22Rv1 (cell line): ENCODE measurements at regions not wholly inside any gene's neighbourhood (a gene's known extent, or its start where the extent isn't known, plus 50 kb on each side); places are given as distances from the start of the nearest gene placed in this dataset.
"Not testable (repeated sequence)": the region's sequence is repeated elsewhere in the genome, so short reads cannot be mapped to it uniquely, and the experiment has no call there.

Source experiments
- H3K27ac ChIP-seq: fragments of 450-650 bp; 2 replicates; pipeline ENCODE4 v1.5.1; 2017
- ZFX ChIP-seq: fragments of 450-650 bp; IDR thresholded peaks from 2 replicates; pipeline ENCODE4 v1.6.1; 2017; ENCODE audit warnings: antibody characterized with exemption, borderline replicate concordance
- TF ChIP-seq, protein P1 (sequence below): fragments of 450-650 bp; IDR thresholded peaks from 2 replicates; pipeline ENCODE4 v1.5.1; 2017; ENCODE audit warnings: mild to moderate bottlenecking

DNA sequence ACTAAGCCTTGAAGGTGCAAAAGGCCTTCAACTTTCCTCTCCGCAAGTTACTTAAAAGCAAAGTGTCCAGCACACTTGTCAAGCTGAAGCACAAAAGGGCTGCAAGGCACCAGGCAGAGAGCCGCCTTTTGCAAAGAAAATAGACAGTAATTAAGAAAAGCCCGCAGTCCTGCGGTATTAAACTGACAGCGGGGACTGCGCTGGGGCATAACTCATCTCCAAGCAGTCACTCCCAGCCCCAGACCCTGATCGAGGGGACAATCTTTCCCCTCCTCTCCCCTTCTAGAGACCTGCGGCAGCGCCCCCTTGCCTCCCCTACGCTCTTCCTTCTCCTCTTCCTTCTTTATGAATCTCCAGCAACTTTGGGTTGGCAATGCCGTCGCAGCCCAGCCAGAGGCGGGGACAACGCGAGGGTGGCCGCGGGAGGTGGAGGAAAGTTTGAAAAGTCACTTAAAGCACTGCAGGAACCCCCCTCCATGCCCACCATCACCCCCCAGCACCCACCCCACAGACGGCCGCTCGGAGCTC is 200.9 kb upstream of the CAND1 start:
- H3K27ac ChIP-seq: no peak overlapping the region
- no peak for TF ChIP-seq ZFX
- TF ChIP-seq, protein P1, sequence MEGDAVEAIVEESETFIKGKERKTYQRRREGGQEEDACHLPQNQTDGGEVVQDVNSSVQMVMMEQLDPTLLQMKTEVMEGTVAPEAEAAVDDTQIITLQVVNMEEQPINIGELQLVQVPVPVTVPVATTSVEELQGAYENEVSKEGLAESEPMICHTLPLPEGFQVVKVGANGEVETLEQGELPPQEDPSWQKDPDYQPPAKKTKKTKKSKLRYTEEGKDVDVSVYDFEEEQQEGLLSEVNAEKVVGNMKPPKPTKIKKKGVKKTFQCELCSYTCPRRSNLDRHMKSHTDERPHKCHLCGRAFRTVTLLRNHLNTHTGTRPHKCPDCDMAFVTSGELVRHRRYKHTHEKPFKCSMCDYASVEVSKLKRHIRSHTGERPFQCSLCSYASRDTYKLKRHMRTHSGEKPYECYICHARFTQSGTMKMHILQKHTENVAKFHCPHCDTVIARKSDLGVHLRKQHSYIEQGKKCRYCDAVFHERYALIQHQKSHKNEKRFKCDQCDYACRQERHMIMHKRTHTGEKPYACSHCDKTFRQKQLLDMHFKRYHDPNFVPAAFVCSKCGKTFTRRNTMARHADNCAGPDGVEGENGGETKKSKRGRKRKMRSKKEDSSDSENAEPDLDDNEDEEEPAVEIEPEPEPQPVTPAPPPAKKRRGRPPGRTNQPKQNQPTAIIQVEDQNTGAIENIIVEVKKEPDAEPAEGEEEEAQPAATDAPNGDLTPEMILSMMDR: no peak; the same call in 1 of the 2 replicates

DNA sequence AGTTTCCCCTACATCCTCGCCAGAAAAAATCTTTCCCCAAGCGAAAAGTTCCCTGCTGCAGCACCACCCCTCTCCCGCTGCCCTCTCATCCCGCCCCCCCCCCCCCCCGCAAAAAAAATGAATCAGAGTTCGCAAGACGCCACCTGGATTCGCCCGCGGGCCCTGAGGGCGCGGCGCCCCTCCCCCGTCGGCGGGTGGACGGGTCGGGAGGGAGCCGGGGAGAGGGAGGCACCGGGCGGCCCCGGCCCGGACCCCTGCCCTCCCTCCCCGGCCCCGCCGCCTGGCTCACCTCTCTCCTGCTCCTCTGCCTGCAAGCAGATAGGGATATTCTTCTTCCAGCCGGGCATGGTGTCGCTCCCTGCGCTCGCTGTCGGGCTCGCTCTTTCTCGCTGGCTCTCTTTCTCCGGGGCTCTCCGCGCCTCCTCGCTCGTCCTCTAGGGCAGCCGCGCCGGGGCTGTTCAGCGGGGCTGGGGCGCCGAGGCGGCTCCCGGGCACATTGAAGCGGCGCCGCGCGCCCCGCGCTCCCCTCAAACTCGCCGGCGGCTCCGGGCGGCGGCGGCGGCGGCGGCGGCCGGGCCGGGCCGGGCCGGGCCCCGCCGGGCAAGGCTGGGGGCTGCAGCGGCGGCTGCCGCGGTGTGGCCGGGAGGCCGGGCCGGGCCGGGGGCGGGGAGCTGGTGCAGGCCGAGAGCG is 200.3 kb upstream of the CAND1 start:
- H3K27ac ChIP-seq: peak overlapping the region; percentile 51
- TF ChIP-seq ZFX: no peak
- TF ChIP-seq, protein P1: no peak

DNA sequence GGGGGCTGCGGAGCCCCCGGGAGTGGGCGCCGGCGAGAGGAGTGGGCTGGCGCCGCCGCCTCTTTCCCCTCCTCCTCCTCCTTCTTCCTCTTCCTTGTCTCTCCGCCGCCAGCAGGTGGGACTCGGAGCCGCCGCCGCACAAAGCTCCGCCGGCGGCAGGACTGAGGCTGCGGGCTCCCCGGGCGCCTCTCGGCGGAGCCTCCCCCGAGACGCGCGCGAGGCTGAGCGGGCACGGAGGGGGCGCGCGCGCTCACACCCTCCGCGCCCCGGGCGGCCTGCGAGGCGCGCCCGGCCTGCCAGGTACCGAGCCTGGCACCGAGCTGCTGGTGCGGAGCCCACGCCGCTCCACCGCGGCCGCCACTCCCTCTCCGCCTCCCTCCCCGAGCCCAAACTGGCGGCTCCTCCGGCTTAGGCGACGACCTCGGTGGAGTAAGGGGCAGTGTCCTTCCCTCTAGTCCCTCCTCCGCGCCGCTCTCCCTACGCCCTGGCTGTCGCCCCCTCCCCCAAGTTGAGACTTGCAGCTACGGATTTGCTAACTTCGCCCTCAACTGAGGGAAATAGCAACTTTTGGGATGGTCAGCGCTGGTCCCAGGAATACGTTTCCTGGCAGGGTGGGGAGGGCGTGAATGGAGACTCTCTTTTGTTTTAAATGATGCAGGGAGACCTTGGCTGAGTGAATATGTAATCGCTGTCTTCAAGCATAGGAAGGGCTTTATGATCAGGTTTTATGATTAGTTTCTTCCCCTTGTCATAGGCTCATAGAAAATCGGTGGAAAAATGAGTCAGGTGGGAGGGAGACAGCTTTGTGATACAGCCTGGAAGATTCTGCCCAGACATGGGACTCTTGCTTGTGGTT is 199.5 kb upstream of the CAND1 start:
- peak overlapping the region; percentile 51 for H3K27ac ChIP-seq

DNA sequence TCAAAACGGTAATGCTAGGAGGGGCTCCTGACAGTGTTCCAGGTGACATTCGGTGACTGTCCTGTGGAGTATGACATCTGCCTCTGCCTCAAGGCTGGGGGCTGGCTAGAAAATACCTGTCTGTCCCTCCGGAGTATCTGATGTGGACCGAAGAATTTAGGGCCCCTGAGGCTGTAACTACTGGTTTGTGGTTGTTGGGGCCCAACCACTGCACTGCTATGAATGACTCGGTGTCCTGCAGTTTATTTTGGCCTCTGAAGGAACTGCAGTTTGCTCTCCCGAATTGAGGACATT is 198.9 kb upstream of the CAND1 start:
- TF ChIP-seq, protein P1: no peak
- TF ChIP-seq ZFX: no peak
- no peak overlapping the region for H3K27ac ChIP-seq

More for the DNA sequence above, 199.5 kb upstream of the CAND1 start:
- TF ChIP-seq, protein P1: peak; percentile 56
- TF ChIP-seq ZFX: no peak

DNA sequence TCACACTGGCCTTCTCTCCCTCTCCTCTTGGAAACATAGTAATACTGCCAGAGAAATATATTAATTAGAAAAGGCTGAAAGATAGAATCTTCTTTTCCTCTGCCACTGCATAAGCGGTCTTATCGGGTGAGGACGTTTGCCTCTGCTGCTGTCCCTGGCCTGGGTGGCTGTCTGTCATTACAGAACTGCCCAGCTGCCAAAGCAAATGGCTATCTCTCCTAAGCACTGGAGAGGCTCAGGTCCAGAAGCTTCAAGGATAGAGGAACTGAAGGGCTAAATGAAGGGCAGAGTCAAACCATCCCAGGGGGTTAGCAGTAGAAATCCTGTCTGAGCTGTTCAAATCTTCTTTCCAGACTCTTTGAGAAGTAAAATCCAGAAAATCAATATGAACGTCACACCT is 198.6 kb upstream of the CAND1 start:
- TF ChIP-seq, protein P1: no peak
- TF ChIP-seq ZFX: no peak
- H3K27ac ChIP-seq: no peak overlapping the region

DNA sequence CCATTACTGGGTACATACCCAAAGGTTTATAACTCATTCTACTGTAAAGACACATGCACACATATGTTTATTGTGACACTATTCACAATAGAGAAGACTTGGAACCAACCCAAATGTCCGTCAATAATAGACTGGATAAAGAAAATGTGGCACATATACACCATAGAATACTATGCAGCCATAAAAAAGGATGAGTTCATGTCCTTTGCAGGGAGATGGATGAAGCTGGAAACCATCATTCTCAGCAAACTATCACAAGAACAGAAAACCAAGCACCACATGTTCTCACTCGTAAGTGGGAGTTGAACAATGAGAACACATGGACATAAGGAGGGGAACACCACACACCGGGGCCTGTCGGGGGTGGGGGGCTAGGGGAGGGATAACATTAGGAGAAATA is 196.9 kb upstream of the CAND1 start:
- H3K27ac ChIP-seq: not testable (repeated sequence)

DNA sequence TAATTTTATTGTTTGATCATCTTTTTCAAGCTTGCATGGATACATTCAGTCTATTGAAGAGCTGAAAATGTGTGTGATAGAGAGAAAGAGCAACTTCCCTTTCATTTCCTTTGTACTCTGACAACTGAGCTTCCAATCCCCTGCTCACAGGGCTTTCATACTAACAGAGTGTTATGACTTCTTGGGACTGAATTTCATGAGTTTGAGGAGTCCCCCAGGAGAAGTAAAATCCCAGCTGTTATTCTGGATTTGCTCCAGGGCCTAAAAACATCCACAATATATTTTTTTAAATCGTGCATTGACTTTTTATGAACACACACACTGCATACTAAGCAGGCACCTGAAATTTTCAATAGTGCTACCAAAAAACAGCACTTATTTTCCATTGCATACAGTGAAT is 195.8 kb upstream of the CAND1 start:
- TF ChIP-seq, protein P1: no peak
- no peak for TF ChIP-seq ZFX
- no peak overlapping the region for H3K27ac ChIP-seq
